GM12878 (cell line): ENCODE measurements at regions not wholly inside any gene's neighbourhood (a gene's known extent, or its start where the extent isn't known, plus 50 kb on each side); places are given as distances from the start of the nearest gene placed in this dataset.

Source experiments
- ATAC-seq: fragments of 200-7000 bp; cut with Tn5 transposase; 3 replicates; pipeline ENCODE4 v1.9.1; 2020; ENCODE audit warnings: mild to moderate bottlenecking, moderate library complexity
- BruUV-seq: library from RNA; stranded (reverse); fragments of 400-500 nt; replicated peaks from 2 replicates; lab custom pipeline; 2021; lab: Mats Ljungman, UMichigan
- CTCF ChIA-PET: fragments of 300-600 bp; sonication (Branson Sonifier 250); formaldehyde crosslinking; extraction: SDS; loops from one replicate; lab custom pipeline; 2021; ENCODE audit warnings: inconsistent platforms; lab: Yijun Ruan, JAX
- POLR2A ChIA-PET: fragments of 350-600 bp; formaldehyde crosslinking; extraction: SDS; loops from one replicate; lab custom pipeline; 2021; ENCODE audit warnings: inconsistent platforms; lab: Charles Lee
- RAD21 ChIA-PET: fragments of 300-600 bp; sonication (Branson Sonifier 250); formaldehyde crosslinking; loops from one replicate; lab custom pipeline; 2023; ENCODE audit warnings: antibody characterized with exemption; ENCODE audit not compliant: unreplicated experiment; lab: Charles Lee
- SMC1A ChIA-PET: fragments of 300-600 bp; sonication (Branson Sonifier 250); formaldehyde crosslinking; loops from one replicate; lab custom pipeline; 2023; ENCODE audit not compliant: unreplicated experiment, uncharacterized antibody; lab: Charles Lee
- DNase-seq: peaks from one replicate; pipeline ENCODE4 v3.0.0-alpha.2; 2011; ENCODE audit warnings: low read depth, low spot score
- FAIRE-seq: peaks from 3 replicates; lab custom pipeline; 2011; peaks lifted over from hg19 to GRCh38; lab: Jason Lieb, UNC
- H2AFZ ChIP-seq: 2 replicates; pipeline ENCODE4 v1.6.0; 2011; ENCODE audit warnings: low read depth, low read length, control low read depth; ENCODE audit not compliant: control insufficient read depth
- H3K27ac ChIP-seq: 2 replicates; pipeline ENCODE4 v1.5.1; 2011; ENCODE audit warnings: control low read depth; ENCODE audit not compliant: control insufficient read depth, insufficient read depth
- H3K27me3 ChIP-seq, 2 experiments: replicated peaks in 1 of 2; 2 replicates each; pipeline versions ENCODE4 v1.6.0 to v1.6.1; 2011; ENCODE audit warnings: low read length in 1 of 2; ENCODE audit not compliant: control insufficient read depth in 2 of 2, insufficient read depth in 2 of 2
- H3K36me3 ChIP-seq, 2 experiments: 2 replicates each; pipeline ENCODE4 v1.5.1; 2011; ENCODE audit warnings: low read length in 1 of 2; ENCODE audit not compliant: control insufficient read depth in 2 of 2, insufficient read depth in 2 of 2
- H3K4me1 ChIP-seq: 2 replicates; pipeline ENCODE4 v1.6.1; 2011; ENCODE audit warnings: mild to moderate bottlenecking, low read length, moderate library complexity, mixed read lengths; ENCODE audit not compliant: control insufficient read depth, insufficient read depth
- H3K4me2 ChIP-seq: 2 replicates; pipeline ENCODE4 v1.6.0; 2011; ENCODE audit warnings: control low read depth; ENCODE audit not compliant: control insufficient read depth, insufficient read depth
- H3K4me3 ChIP-seq: fragments of 200-600 bp; sonication (generic); 2 replicates; pipeline ENCODE4 v1.5.1; 2016
- H3K79me2 ChIP-seq: 2 replicates; pipeline ENCODE4 v1.6.0; 2011; ENCODE audit warnings: low read length; ENCODE audit not compliant: control insufficient read depth, insufficient read depth
- H3K9ac ChIP-seq: 2 replicates; pipeline ENCODE4 v1.8.0; 2011; ENCODE audit warnings: low read length, control low read depth, mixed read lengths; ENCODE audit not compliant: control insufficient read depth, insufficient read depth
- H3K9me3 ChIP-seq: replicated peaks from 3 replicates; pipeline ENCODE4 v1.5.1; 2011; ENCODE audit warnings: mild to moderate bottlenecking, low read length; ENCODE audit not compliant: control insufficient read depth, insufficient read depth
- H4K20me1 ChIP-seq: 2 replicates; pipeline ENCODE4 v1.6.0; 2011; ENCODE audit not compliant: control insufficient read depth, insufficient read depth
- ATF3 ChIP-seq: IDR thresholded peaks from 2 replicates; pipeline ENCODE4 v1.6.1; 2011; ENCODE audit warnings: low read depth, mild to moderate bottlenecking, low read length, moderate library complexity, borderline replicate concordance; ENCODE audit errors: extremely low read depth
- BCL3 ChIP-seq: IDR thresholded peaks from 2 replicates; pipeline ENCODE4 v1.6.1; 2011; ENCODE audit warnings: borderline replicate concordance, low read depth, mild to moderate bottlenecking, moderate library complexity, low read length; ENCODE audit not compliant: insufficient read depth, poor library complexity, severe bottlenecking
- CHD1 ChIP-seq: IDR thresholded peaks from 2 replicates; pipeline ENCODE4 v1.6.1; 2012; ENCODE audit warnings: low read depth, low read length, improper control_type of control experiment
- EGR1 ChIP-seq, 2 experiments: IDR thresholded peaks; 1 replicate in 1 of 2; 2 replicates in 1 of 2; pipeline ENCODE4 v1.6.1; 2011 to 2012; ENCODE audit warnings: low read depth in 2 of 2, low read length in 2 of 2, borderline replicate concordance in 1 of 2, mild to moderate bottlenecking in 1 of 2, moderate library complexity in 1 of 2
- ELK1 ChIP-seq: IDR thresholded peaks from 2 replicates; pipeline ENCODE4 v1.6.1; 2012; ENCODE audit warnings: low read depth, low read length, improper control_type of control experiment
- FOXK2 ChIP-seq: fragments of 450-650 bp; IDR thresholded peaks from 2 replicates; pipeline ENCODE4 v1.6.1; 2017; ENCODE audit warnings: mild to moderate bottlenecking, moderate library complexity
- GABPA ChIP-seq: IDR thresholded peaks from 2 replicates; pipeline ENCODE4 v1.6.1; 2014; ENCODE audit warnings: antibody characterized with exemption, low read depth, mild to moderate bottlenecking, inconsistent platforms
- IKZF1 ChIP-seq: fragments of 450-650 bp; conservative IDR thresholded peaks from 2 replicates; pipeline ENCODE4 v1.6.1; 2017; ENCODE audit warnings: antibody characterized with exemption, mild to moderate bottlenecking
- MTA2 ChIP-seq: fragments of 450-650 bp; IDR thresholded peaks from 2 replicates; pipeline ENCODE4 v1.6.1; 2016; ENCODE audit warnings: low read depth, mild to moderate bottlenecking, moderate library complexity
- POLR2AphosphoS5 ChIP-seq: IDR thresholded peaks from 2 replicates; pipeline ENCODE4 v1.6.1; 2011; ENCODE audit warnings: mild to moderate bottlenecking, low read length, inconsistent platforms
- RELA ChIP-seq: fragments of 450-650 bp; IDR thresholded peaks from 2 replicates; pipeline ENCODE4 v1.8.0; 2014; ENCODE audit warnings: borderline replicate concordance; ENCODE audit not compliant: partially characterized antibody
- RUNX3 ChIP-seq: IDR thresholded peaks from 2 replicates; pipeline ENCODE4 v1.6.1; 2012; ENCODE audit warnings: low read length, inconsistent platforms
- SMC3 ChIP-seq: IDR thresholded peaks from 2 replicates; pipeline ENCODE4 v1.6.1; 2011; ENCODE audit warnings: low read length, improper control_type of control experiment, borderline replicate concordance
- SP1 ChIP-seq: IDR thresholded peaks from one replicate; pipeline ENCODE4 v1.6.1; 2011; ENCODE audit warnings: low read depth, low read length
- SREBF1 ChIP-seq: IDR thresholded peaks from 2 replicates; pipeline ENCODE4 v1.6.1; 2012; ENCODE audit warnings: mild to moderate bottlenecking, low read length
- ZNF24 ChIP-seq: fragments of 450-650 bp; IDR thresholded peaks from 2 replicates; pipeline ENCODE4 v1.6.1; 2017; ENCODE audit warnings: antibody characterized with exemption, mild to moderate bottlenecking
- in situ Hi-C: fragments of 300-500 bp; cut with MboI; formaldehyde crosslinking; loops from 9 replicates; pipeline ENCODE4 v1.14.3; 2018; ENCODE audit warnings: mixed read lengths
- intact Hi-C: fragments of 100-400 bp; cut with micrococcal nuclease; formaldehyde crosslinking; loops from one replicate; pipeline ENCODE4 v1.14.2; 2022; ENCODE audit not compliant: unreplicated experiment

- ATAC-seq (no peak), FAIRE-seq (no peak), DNase-seq (no peak)
- no peak overlapping the region for H3K4me3 ChIP-seq
- H3K79me2 ChIP-seq: no peaks in the 10 kb centered on the region
- no peak overlapping the region for H3K4me2 ChIP-seq
- H3K36me3 ChIP-seq: no peaks in the 10 kb centered on the region
- in situ Hi-C loops: no loop called here
- H3K9me3 ChIP-seq: no peaks in the 10 kb centered on the region; the same call in 2 of the 3 replicates
- POLR2A ChIA-PET: no interaction called here
- H4K20me1 ChIP-seq: no peaks in the 10 kb centered on the region
- H2AFZ ChIP-seq: no peak overlapping the region
- TF ChIP-seq ZNF24 (no peak), EGR1 (IDR thresholded peaks at IDR 0.05; ENCODE audit: borderline replicate concordance in 1 of 2, low read depth in 2 of 2, low read length in 2 of 2) (no peak), ATF3 (no peak), POLR2AphosphoS5 (no peak), GABPA (no peak), RUNX3 (no peak), IKZF1 (no peak), SMC3 (no peak), SP1 (no peak), FOXK2 (no peak), MTA2 (no peak), BCL3 (no peak), CHD1 (no peak), ELK1 (no peak), RELA (no peak), SREBF1 (no peak)
- RAD21 ChIA-PET: no interaction called here
- SMC1A ChIA-PET: no interaction called here
- CTCF ChIA-PET: no interaction called here
- H3K27ac ChIP-seq: no peak overlapping the region
- H3K4me1 ChIP-seq: no peaks in the 10 kb centered on the region
- intact Hi-C loops: no loop called here
- no peaks in the 10 kb centered on the region for H3K27me3 ChIP-seq
- no peak overlapping the region for H3K9ac ChIP-seq
- BruUV-seq: no TSS peak
These were observed 79.5 kb upstream of the ZNF91 start for GRCh38 chr19:23474761-23475160.
